ENCODE measurements at regions not wholly inside any gene's neighbourhood (a gene's known extent, or its start where the extent isn't known, plus 50 kb on each side); places are given as distances from the start of the nearest gene placed in this dataset.

DNA sequence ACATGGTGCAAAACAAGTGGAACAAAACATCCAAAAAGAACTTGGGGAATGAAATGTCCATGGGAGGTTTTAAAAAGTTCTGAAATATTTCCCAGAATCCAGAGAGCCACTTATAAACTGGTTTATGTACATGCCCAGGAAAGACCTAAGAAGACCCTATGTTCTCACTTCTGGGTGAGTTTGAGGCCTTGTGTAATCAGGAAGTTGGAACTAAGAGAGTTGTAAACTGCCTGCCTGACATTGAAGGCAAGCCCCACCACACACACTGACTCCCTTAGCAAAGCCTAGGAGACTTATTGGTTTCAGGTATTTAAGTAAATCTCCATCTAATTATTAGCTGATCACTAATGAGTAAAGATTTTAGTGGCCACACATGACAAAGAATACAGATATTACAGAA lies 142.5 kb downstream of the LRIG3 start:
- Histone ChIP-seq H3K27me3 (ENCODE audit: control insufficient read depth, insufficient read depth, low read length) (no peaks in the 10 kb centered on the region), H3K36me3 (ENCODE audit: control insufficient read depth, insufficient read depth, low read length) (no peaks in the 10 kb centered on the region), H3K4me3 (ENCODE audit: low read depth, low read length) (no peak overlapping the region)
- ChIA-PET CTCF (no interaction called here), POLR2A (no interaction called here)
- no peak for DNase-seq (ENCODE audit: low read depth)
- TF ChIP-seq, protein P1, sequence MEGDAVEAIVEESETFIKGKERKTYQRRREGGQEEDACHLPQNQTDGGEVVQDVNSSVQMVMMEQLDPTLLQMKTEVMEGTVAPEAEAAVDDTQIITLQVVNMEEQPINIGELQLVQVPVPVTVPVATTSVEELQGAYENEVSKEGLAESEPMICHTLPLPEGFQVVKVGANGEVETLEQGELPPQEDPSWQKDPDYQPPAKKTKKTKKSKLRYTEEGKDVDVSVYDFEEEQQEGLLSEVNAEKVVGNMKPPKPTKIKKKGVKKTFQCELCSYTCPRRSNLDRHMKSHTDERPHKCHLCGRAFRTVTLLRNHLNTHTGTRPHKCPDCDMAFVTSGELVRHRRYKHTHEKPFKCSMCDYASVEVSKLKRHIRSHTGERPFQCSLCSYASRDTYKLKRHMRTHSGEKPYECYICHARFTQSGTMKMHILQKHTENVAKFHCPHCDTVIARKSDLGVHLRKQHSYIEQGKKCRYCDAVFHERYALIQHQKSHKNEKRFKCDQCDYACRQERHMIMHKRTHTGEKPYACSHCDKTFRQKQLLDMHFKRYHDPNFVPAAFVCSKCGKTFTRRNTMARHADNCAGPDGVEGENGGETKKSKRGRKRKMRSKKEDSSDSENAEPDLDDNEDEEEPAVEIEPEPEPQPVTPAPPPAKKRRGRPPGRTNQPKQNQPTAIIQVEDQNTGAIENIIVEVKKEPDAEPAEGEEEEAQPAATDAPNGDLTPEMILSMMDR (IDR thresholded peaks at IDR 0.05; ENCODE audit: insufficient read depth, low read depth, low read length) = no peak

DNA sequence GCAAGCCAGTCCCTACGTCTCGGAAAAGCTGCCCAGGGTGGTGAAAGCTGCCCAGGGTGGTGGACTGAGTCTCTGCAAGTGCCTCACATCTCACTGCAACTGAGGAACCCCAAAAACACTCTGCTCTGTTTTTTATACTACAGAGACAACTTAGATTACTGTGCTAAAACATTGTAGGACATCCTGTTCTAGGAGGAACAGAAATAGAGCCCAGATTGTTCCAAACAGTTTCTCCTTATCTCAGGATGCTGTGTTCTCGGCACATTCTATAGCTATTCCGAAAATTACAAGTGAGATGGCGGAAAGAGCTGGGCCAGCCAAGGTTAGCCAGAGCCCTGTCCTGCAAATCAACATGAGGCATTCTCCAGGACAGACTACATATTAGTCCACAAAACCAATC lies 138.7 kb downstream of the LRIG3 start:
- no peak for DNase-seq (ENCODE audit: low read depth)
- Histone ChIP-seq H3K36me3 (ENCODE audit: control insufficient read depth, insufficient read depth, low read length) (no peaks in the 10 kb centered on the region), H3K27me3 (ENCODE audit: control insufficient read depth, insufficient read depth, low read length) (no peaks in the 10 kb centered on the region), H3K4me3 (ENCODE audit: low read depth, low read length) (no peak overlapping the region)
- ChIA-PET POLR2A (no interaction called here), CTCF (no interaction called here)
- TF ChIP-seq, protein P1 (IDR thresholded peaks at IDR 0.05; ENCODE audit: insufficient read depth, low read depth, low read length) = no peak

DNA sequence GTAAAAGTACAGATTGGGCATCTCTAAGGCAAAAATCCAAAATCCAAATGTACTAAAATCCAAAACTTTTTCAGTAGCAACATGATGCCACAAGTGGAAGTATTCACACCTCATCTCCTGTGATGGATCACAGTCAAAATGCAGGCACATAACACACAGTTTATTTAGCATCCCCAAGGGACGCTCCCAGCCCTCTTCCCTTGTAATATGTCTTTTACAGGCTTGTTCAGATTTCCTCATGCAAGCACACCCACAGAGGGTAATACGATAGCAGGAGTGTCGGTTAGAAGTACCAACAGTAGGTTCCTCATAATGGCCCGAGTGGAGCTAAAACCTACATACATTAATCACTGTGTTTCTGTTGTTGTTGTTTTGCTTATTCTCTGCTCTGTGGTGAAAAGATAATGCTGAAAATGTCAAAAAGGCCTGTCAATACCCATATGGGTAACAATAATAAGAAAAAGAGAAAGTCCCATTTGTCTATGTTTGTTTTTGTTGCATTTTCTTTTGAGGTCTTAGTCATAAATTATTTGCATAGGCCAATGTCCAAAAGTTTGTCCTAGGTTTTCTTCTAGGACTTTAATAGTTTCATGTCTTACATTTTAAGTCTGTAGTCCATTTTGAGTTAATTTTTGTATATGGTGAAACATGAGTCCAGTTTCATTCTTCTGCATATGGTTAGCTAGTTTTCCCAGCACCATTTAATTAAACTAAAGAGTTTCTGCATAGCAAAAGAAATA lies 133.1 kb downstream of the LRIG3 start:
- Histone ChIP-seq H3K4me3 (ENCODE audit: low read depth, low read length) (no peak overlapping the region), H3K27me3 (ENCODE audit: control insufficient read depth, insufficient read depth, low read length) (no peaks in the 10 kb centered on the region), H3K36me3 (ENCODE audit: control insufficient read depth, insufficient read depth, low read length) (no peaks in the 10 kb centered on the region)
- CTCF ChIA-PET = no interaction called here
- TF ChIP-seq, protein P1 (IDR thresholded peaks at IDR 0.05; ENCODE audit: insufficient read depth, low read depth, low read length) = no peak
- POLR2A ChIA-PET = no interaction called here
- DNase-seq (ENCODE audit: low read depth) = no peak

DNA sequence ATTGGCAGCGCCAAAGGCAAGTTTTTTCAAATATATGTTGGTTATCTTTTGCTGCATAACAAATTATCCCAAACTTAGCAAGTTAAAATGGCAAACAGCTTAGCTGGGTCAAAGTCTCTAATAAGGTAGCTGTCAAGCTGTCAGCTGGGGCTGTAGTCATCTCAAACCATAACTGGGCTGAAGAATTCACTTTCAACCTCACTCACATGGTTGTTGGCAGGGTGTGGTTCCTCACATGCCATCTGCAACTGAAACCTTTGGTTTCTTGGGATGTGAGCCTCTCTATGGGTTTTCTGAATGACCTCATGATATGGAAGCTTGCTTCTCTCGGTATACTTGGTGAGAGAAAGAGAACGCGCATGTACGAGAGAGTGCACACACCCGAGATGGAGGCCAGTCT lies 125.4 kb downstream of the LRIG3 start:
- POLR2A ChIA-PET = no interaction called here
- DNase-seq (ENCODE audit: low read depth) = no peak
- TF ChIP-seq, protein P1 (IDR thresholded peaks at IDR 0.05; ENCODE audit: insufficient read depth, low read depth, low read length) = no peak
- no peak overlapping the region for H3K4me3 ChIP-seq (ENCODE audit: low read depth, low read length)
- CTCF ChIA-PET = no interaction called here
- H3K36me3 ChIP-seq (ENCODE audit: control insufficient read depth, insufficient read depth, low read length) = no peaks in the 10 kb centered on the region
- H3K27me3 ChIP-seq (ENCODE audit: control insufficient read depth, insufficient read depth, low read length) = no peaks in the 10 kb centered on the region

DNA sequence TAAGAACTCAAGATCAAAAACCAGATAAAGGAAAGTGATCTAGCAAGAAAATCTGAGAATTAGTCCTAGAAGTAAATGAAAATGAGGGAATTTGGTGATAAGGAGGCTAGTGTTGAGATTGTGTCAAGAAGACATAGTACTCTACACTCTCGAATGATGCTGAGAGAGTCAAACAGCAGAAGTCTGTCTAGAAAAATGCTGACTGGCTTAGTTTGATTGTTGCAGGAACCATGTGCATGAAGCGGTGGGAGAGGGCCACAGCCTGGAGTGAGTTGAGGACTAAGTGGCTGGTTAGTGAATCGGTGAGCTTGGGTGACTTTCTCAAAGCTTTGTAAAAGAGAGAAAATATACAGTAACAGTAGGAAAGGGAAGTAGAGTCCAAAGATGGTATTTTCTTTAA lies 124.5 kb downstream of the LRIG3 start:
- TF ChIP-seq, protein P1 (IDR thresholded peaks at IDR 0.05; ENCODE audit: insufficient read depth, low read depth, low read length) = no peak
- Histone ChIP-seq H3K36me3 (ENCODE audit: control insufficient read depth, insufficient read depth, low read length) (no peaks in the 10 kb centered on the region), H3K4me3 (ENCODE audit: low read depth, low read length) (no peak overlapping the region), H3K27me3 (ENCODE audit: control insufficient read depth, insufficient read depth, low read length) (no peaks in the 10 kb centered on the region)
- CTCF ChIA-PET = no interaction called here
- POLR2A ChIA-PET = no interaction called here
- DNase-seq (ENCODE audit: low read depth) = no peak
